Activated CD4-positive, alpha-beta T cell treated with anti-CD3 and anti-CD28 coated beads, Interleukin-2, Interleukin-6, amounts not matched to agents 100 ng/mL and 50 ng/mL, durations not matched to agents 16 hours and 8 hours (primary cell): ENCODE measurements at regions not wholly inside any gene's neighbourhood (a gene's known extent, or its start where the extent isn't known, plus 50 kb on each side); places are given as distances from the start of the nearest gene placed in this dataset.

Experiments
- DNase-seq: peaks from one replicate; pipeline ENCODE4 v3.0.0-alpha.2; 2020

GRCh38 chr12:124504273-124505000, 63.0 kb downstream of the NCOR2 start:
- DNase-seq: no peak

GRCh38 chr12:124503305-124503704, 64.1 kb downstream of the NCOR2 start:
- DNase-seq: no peak

- no peak for DNase-seq
Measured at GRCh38 chr12:124502379-124502778, 65.0 kb downstream of the NCOR2 start.

DNA sequence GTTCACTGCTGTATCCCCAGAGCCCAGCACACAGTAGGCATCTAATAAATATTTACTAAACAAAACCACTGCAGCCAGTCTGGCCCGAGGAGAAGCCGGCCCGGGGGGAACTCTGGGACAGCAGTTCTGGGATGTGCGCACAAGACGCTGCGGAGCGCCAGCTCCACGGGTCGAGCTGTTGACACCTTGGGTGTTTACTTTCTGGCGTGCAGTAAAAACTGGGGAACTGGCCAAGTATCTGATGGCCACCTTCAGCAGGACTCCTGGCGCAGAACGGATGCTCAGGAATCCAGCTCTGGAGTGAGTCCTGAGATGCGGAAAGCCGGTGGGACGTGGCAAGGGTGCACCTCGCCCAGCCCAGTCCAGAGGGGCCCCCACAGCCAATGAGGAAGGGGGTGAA, 65.6 kb downstream of the NCOR2 start:
- no peak for DNase-seq

- DNase-seq: no peak
Measured at GRCh38 chr12:124501112-124501561, 66.3 kb downstream of the NCOR2 start.

DNA sequence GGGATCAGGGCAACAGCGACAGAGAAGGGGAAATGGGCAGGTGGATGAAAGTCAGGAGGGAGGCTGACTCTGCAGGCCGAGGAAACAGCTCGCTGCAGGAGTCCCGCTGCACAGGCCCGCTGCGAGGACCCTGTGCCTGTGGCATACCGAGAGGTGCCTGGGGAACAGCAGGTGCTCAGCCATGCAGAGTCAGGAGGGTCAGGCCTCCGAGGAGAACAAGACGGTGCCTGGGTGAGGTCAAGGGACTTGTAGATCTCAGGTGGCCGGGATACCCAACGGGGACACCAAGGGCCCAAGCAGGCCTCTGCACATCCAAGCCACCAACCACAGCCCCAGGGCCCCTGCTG, 67.5 kb downstream of the NCOR2 start:
- DNase-seq: no peak

DNA sequence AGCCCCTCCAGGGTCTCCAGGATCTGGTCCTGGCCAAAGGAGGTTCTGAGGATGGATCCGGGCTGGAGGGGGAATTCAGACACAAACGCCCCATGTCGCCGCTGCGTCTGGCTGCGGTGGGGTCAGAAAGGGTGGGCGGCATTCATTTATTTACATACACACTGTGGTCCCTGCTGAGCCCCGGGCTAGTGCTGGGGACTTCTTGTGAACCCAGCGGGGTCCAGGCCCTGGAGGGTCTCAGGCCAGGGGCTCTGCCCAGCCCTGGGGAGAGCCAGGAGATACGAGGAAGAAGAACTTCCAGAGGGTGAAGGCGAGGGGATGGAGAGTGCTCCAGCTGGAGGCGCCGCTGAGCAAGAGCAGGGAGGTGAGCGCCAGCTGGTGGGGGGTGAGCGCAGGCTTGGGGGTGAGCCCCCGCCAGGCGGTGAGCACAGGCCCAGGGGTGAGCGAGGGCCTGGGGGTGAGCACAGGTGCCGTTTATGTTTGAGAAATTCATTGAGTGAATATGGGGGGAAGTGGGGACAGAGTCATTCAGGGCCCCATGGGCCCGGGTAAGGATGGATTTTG, 68.1 kb downstream of the NCOR2 start:
- no peak for DNase-seq

- no peak for DNase-seq
Measured at GRCh38 chr12:124498275-124499189, 68.9 kb downstream of the NCOR2 start.

- DNase-seq: no peak
Measured at GRCh38 chr12:124497658-124498057, 69.8 kb downstream of the NCOR2 start.

- DNase-seq: no peak
Measured at GRCh38 chr12:124497039-124497438, 70.4 kb downstream of the NCOR2 start.

- DNase-seq: no peak
Measured at GRCh38 chr12:124496584-124496983, 70.8 kb downstream of the NCOR2 start.

DNA sequence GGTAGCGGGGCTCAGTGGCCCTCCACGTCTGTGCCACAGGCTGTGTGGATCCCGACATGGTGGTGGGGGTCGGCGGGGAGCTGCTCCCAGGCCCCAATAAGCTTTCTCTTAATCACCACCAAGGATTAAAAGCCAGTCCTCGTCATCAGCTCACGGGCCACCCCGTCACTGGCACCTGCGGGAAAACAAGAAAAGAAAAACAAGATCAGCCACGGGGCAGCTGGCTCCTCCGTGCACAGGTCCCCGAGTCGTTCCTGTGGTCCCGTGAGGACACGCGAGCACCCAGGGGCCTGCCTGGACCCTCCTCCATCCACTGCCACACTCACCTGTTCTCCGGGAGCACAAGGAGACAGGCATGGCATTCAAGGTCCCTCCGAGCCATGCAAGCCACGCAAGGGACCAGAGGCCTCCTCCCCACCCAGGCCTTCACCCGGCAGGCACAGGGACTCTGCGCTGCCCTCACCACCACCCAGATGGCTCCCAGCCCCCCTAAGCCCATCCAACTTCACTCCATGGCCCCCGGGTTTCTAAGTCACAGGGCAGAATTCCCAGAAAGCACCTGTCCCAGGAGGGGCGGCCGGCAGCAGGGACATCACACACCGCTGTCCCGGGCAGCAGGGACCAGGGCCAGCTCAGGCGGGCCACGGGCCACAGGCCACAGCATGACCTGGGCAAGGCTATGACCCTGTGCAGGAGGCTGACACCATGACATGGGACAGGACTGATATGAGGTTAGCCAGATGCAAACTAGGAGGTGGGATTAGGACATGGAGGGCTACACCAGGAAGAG, 72.0 kb downstream of the NCOR2 start:
- DNase-seq: no peak

- no peak for DNase-seq
Measured at GRCh38 chr12:124494751-124495129, 72.7 kb downstream of the NCOR2 start.

GRCh38 chr12:124493809-124494750, 73.3 kb downstream of the NCOR2 start:
- DNase-seq: peak; percentile 63

- no peak for DNase-seq
Measured at GRCh38 chr12:124492879-124493808, 74.3 kb downstream of the NCOR2 start.

DNA sequence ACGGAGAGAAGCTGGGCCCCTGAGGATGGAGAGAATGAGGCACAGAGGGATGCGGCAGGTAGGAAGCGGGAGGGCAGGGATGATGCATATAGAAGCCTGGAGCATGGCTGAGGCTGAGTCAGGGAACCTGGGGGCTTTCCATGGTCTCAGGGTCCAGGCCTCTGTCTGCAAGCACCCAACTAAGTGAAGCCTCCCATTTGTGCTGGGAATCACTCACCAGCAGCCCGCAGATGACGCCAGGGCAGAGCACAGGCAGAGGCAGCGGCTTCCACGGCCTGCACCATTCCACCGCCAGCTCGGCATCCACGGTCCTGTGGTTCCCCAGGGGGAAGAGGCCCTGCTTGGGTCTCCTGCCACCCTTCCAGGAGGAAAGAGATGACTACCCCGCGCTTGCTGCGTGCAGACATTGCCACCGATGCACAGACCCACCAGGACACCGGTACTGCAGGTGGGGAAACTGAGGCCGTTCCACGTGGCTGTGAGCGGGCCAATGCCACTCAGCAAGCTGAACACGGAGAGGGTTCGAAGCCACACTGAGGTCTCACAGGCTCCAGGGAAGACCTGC, 75.5 kb downstream of the NCOR2 start:
- no peak for DNase-seq

DNA sequence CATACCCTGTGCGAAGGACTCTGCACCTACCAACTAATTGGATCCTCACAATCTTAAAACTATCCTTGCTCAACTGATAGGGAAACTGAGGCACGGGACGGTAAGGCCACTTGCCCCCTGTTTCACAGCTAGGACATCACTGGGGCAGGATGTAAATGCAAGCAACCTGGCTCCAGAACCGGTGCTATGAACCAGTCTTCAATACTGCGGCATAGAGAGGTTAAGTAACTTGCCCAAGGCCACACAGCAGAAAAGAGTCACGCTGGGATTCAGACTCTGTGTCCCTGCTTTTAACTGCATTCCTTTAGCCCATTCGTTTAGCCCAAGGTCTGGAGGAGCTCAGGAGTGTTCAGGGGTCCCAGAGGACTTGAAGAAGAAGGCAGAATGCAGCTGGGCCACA, 76.1 kb downstream of the NCOR2 start:
- DNase-seq: no peak

DNA sequence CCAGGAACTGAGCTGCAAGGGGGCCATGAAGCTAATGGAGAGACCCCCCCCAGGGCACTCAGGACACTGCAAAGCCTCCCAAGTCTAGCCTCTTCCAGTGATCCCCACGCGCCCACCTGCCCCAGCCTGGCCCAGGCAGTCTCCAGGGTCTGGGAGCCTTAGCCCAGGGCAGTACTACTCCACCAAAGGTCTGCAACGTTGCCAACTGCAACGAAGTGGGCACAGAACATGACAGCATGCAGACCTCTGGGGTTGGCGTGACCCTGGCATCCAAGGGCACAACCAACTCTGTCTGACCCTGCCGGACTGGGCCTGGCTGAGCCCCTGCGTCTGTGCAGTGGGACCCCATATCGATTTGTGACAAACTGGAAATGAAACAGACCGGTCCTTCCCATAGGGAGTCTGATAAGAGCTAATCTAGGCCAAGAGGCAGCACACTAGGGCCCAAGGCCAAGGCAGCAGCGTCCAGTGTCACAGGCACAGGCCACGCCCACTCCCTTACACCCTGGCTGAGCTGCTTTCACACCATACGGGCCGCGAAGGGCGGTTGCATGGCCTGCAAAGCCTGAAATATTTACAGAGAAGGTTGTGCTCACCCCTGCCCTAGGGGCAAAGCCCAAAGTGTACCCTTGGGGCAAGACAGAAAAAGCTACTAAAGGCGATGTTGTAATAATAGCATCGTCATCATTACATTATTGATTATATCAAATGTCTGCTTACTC, 76.7 kb downstream of the NCOR2 start:
- DNase-seq: no peak

DNA sequence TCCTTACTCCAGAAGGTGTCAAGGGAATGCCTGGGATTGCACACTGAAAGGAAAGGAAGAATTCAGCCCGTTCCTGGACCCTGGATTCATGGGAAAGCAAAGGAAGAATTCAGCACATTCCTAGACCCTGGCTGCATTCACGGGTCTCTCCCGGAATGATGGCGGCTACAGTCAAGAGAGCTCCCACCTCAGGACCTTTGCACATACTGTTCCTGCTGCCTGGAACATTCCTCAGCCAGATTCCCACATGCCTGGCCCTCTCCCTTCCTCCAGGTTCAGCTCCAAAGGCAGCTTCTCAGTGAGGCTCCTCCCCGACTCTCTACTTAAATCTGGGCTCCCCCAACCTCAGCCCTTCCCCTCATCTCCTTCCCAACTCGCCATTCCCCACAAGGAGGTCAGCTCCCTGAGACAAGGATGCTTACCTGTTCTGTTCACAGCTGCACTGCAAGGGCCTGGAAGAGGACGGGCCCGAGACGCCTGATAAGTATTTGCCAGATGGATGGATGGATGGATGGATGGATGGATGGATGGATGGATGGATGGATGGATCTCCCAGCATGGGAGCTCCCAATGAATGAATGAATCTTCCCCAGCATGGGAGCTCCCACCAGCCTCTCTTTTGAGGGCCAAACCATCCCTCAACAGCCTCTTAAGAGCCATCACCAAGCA, 77.4 kb downstream of the NCOR2 start:
- DNase-seq: no peak
